A673 (cell line): ENCODE measurements at regions not wholly inside any gene's neighbourhood (a gene's known extent, or its start where the extent isn't known, plus 50 kb on each side); places are given as distances from the start of the nearest gene placed in this dataset.

Experiments
- BruUV-seq: library from RNA; stranded (reverse); fragments of 400-500 nt; replicated peaks from 2 replicates; lab custom pipeline; 2021; lab: Mats Ljungman, UMichigan
- CTCF ChIA-PET: fragments of 300-600 bp; sonication (Branson Sonifier 250); formaldehyde crosslinking; loops from one replicate; lab custom pipeline; 2022; ENCODE audit warnings: antibody characterized with exemption; lab: Charles Lee
- POLR2A ChIA-PET: fragments of 300-600 bp; sonication (Branson Sonifier 250); formaldehyde crosslinking; loops from one replicate; lab custom pipeline; 2022; ENCODE audit warnings: antibody characterized with exemption; ENCODE audit not compliant: low non-redundant PET; lab: Charles Lee
- DNase-seq: peaks from one replicate; pipeline ENCODE4 v3.0.0-alpha.2; 2015; ENCODE audit warnings: low spot score
- H3K27ac ChIP-seq: fragments of 200-600 bp; sonication (generic); 2 replicates; pipeline ENCODE4 v1.5.1; 2016; ENCODE audit warnings: mixed run types, low read depth, mild to moderate bottlenecking, mixed read lengths, antibody characterized with exemption, low read length; ENCODE audit not compliant: poor library complexity, severe bottlenecking
- H3K27me3 ChIP-seq: fragments of 200-600 bp; sonication (generic); replicated peaks from 2 replicates; pipeline ENCODE4 v1.6.1; 2017; ENCODE audit warnings: mixed run types, low read depth, mild to moderate bottlenecking, mixed read lengths, antibody characterized with exemption, low read length; ENCODE audit not compliant: insufficient read depth, poor library complexity
- H3K36me3 ChIP-seq: fragments of 200-600 bp; sonication (generic); 2 replicates; pipeline ENCODE4 v1.6.1; 2016; ENCODE audit warnings: mixed run types, mild to moderate bottlenecking, mixed read lengths, antibody characterized with exemption, low read length; ENCODE audit not compliant: insufficient read depth, poor library complexity, severe bottlenecking
- H3K4me1 ChIP-seq: fragments of 200-600 bp; sonication (generic); 2 replicates; pipeline ENCODE4 v1.6.1; 2017; ENCODE audit warnings: mixed run types, mild to moderate bottlenecking, mixed read lengths, antibody characterized with exemption, low read length; ENCODE audit not compliant: insufficient read depth, poor library complexity, severe bottlenecking
- H3K4me3 ChIP-seq: fragments of 200-600 bp; sonication (generic); 2 replicates; pipeline ENCODE4 v1.5.1; 2016; ENCODE audit warnings: low read depth, mixed run types, mild to moderate bottlenecking, mixed read lengths, low read length; ENCODE audit not compliant: poor library complexity, severe bottlenecking
- H3K9me3 ChIP-seq: fragments of 200-600 bp; sonication (generic); 2 replicates; pipeline ENCODE4 v1.6.1; 2016; ENCODE audit warnings: mixed run types, low read depth, mild to moderate bottlenecking, mixed read lengths, antibody characterized with exemption, low read length; ENCODE audit not compliant: poor library complexity, severe bottlenecking
- CTCF ChIP-seq: fragments of 300-800, 200-600 bp; sonication (generic); conservative IDR thresholded peaks from 2 replicates; pipeline ENCODE4 v1.5.1; 2017; ENCODE audit warnings: low read depth, mild to moderate bottlenecking, antibody characterized with exemption, low read length, moderate library complexity, mixed read lengths
- EZH2 ChIP-seq: fragments of 200-600 bp; sonication (generic); IDR thresholded peaks from 2 replicates; pipeline ENCODE4 v1.6.1; 2017; ENCODE audit warnings: borderline replicate concordance, low read depth, mild to moderate bottlenecking, mixed read lengths, antibody characterized with exemption, low read length; ENCODE audit not compliant: poor library complexity, severe bottlenecking
- intact Hi-C: fragments of 100-400 bp; cut with micrococcal nuclease; formaldehyde crosslinking; loops from one replicate; pipeline ENCODE4 v1.10.0; 2022; ENCODE audit not compliant: unreplicated experiment

DNA sequence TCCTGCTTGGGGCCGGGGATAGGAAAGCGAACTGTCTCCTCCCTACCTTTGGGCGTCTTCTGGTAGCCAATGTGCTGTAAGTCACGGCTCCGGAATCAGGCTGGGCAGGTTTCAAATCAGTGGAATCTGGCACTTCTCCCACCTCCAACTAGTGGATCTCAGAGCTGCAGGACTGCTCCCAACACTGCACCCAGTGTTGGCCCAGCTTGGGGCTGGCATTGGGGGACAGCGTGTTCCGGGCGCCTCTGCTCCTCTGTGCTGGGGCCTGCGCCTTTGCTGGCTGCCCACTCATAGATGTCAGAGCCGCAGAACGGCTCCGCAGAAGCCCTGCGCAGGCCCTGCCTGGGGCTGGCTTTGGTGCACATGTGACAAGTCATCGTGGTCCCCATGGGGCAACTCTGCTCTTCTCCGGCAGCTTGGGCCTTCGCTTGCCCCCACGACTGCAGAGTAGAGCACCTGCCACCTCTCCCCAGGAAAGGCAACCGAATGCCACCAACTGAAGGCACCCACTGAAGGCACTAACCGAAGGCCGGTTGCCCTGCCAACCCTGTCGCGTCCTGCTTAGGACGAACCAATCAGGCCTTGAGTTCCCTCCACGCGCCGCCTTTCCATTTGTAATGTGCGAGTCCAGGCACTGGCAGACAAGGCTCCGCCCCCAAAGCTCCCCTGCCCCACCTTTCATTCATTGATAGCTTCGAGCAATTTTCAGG is 85.5 kb upstream of the ABI1 start:
- Histone ChIP-seq H3K27ac (no peak overlapping the region), H3K27me3 (no peaks in the 10 kb centered on the region), H3K4me3 (no peak overlapping the region), H3K36me3 (no peaks in the 10 kb centered on the region), H3K4me1 (no peaks in the 10 kb centered on the region), H3K9me3 (peaks cover 6% of the 10 kb centered on the region)
- POLR2A ChIA-PET, result no interaction called here
- no TSS peak for BruUV-seq
- DNase-seq, result no peak
- TF ChIP-seq CTCF (no peak), EZH2 (no peak)
- intact Hi-C loops, result no loop called here
- CTCF ChIA-PET, result no interaction called here

GRCh38 chr10:26944261-26944882 is 83.6 kb upstream of the ABI1 start:
- no peak overlapping the region for H3K4me3 ChIP-seq
- intact Hi-C loops, result no loop called here
- H3K4me1 ChIP-seq, result no peaks in the 10 kb centered on the region
- no TSS peak for BruUV-seq
- H3K9me3 ChIP-seq, result no peaks in the 10 kb centered on the region
- CTCF ChIA-PET, result no interaction called here
- no peak for DNase-seq
- H3K27ac ChIP-seq, result no peak overlapping the region
- no peaks in the 10 kb centered on the region for H3K36me3 ChIP-seq
- H3K27me3 ChIP-seq, result no peaks in the 10 kb centered on the region
- TF ChIP-seq EZH2 (no peak), CTCF (no peak)
- POLR2A ChIA-PET, result no interaction called here

DNA sequence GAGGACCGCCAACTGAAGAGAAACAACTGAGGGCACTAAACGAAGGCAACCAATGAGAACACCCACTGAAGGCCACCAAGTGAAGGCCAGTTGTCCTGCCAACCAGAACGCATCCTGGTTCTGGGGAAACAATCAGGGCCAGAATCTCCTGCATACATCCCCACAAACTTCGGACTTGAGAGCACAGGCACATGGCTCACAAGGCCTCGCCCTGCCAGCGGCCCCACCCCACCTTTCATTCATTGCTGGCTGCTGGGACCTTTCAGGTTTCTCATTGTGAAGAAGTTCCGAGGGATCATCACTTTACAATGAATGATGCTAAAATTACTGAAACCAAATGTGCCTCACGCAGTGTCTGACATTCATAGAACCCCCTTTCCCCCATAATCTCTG is 79.2 kb upstream of the ABI1 start:
- no peak overlapping the region for H3K27ac ChIP-seq
- DNase-seq, result no peak
- H3K4me3 ChIP-seq, result no peak overlapping the region
- POLR2A ChIA-PET, result no interaction called here
- intact Hi-C loops, result no loop called here
- no peaks in the 10 kb centered on the region for H3K36me3 ChIP-seq
- no peaks in the 10 kb centered on the region for H3K4me1 ChIP-seq
- TF ChIP-seq CTCF (no peak), EZH2 (no peak)
- no peaks in the 10 kb centered on the region for H3K9me3 ChIP-seq
- no TSS peak for BruUV-seq
- H3K27me3 ChIP-seq, result no peaks in the 10 kb centered on the region
- CTCF ChIA-PET, result no interaction called here
